ENCODE measurements at regions not wholly inside any gene's neighbourhood (a gene's known extent, or its start where the extent isn't known, plus 50 kb on each side); places are given as distances from the start of the nearest gene placed in this dataset.

GRCh38 chr14:92264195-92264594, 58.8 kb upstream of the SLC24A4 start:
- Histone ChIP-seq H3K27ac (ENCODE audit: low read depth in 1 of 2, low read length in 1 of 2) (no peak overlapping the region), H3K9me3 (ENCODE audit: control insufficient read depth in 2 of 2, insufficient read depth in 1 of 2, low read length in 1 of 2) (no peaks in the 10 kb centered on the region), H3K4me1 (ENCODE audit: control insufficient read depth in 2 of 2, insufficient read depth in 2 of 2, low read length in 2 of 2) (peaks cover 0 to 5% of the 10 kb centered on the region in 2 donors), H3K27me3 (ENCODE audit: control insufficient read depth in 2 of 2, insufficient read depth in 1 of 2, low read length in 1 of 2) (peaks cover 0 to 2% of the 10 kb centered on the region in 2 donors), H3K4me3 (ENCODE audit: low read length in 2 of 2) (no peak overlapping the region), H3K36me3 (ENCODE audit: control insufficient read depth in 2 of 2, insufficient read depth in 2 of 2, low read length in 1 of 2) (no peaks in the 10 kb centered on the region)
- DNase-seq (ENCODE audit: low read depth in 6 of 9, low spot score in 9 of 9) = no peak
- WGBS = 52% methylated on average over 7 of the region's 7 CpGs

DNA sequence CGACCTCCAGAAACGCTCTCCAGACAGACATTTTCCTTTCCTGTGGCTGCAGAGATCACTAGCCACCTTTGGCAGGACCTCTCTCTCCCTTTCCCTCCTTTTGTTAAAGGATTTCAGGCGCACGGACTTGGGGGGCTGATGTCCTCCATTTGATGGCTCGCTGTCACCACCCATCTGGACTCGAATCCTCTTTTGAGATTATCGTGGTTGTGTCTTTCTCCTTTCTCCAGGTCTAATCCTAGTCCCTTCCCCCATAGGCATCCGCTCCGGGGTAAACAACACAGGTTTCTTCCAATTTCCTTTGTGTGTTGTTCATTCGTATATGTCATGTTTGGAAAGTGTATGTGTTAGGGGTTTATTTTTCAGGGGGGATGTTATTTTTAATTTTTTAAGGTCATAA, 56.7 kb upstream of the SLC24A4 start:
- Histone ChIP-seq H3K27ac (ENCODE audit: low read depth in 1 of 2, low read length in 1 of 2) (no peak overlapping the region), H3K4me3 (ENCODE audit: low read length in 2 of 2) (no peak overlapping the region), H3K9me3 (ENCODE audit: control insufficient read depth in 2 of 2, insufficient read depth in 1 of 2, low read length in 1 of 2) (no peaks in the 10 kb centered on the region), H3K27me3 (ENCODE audit: control insufficient read depth in 2 of 2, insufficient read depth in 1 of 2, low read length in 1 of 2) (peaks cover 0 to 2% of the 10 kb centered on the region in 2 donors), H3K36me3 (ENCODE audit: control insufficient read depth in 2 of 2, insufficient read depth in 2 of 2, low read length in 1 of 2) (no peaks in the 10 kb centered on the region), H3K4me1 (ENCODE audit: control insufficient read depth in 2 of 2, insufficient read depth in 2 of 2, low read length in 2 of 2) (peaks cover 0 to 5% of the 10 kb centered on the region in 2 donors)
- 97% methylated on average over 10 of the region's 10 CpGs for WGBS
- DNase-seq (ENCODE audit: low read depth in 6 of 9, low spot score in 9 of 9) = no peak

Data from thymus (tissue), 11 donors.